ENCODE measurements at regions not wholly inside any gene's neighbourhood (a gene's known extent, or its start where the extent isn't known, plus 50 kb on each side); places are given as distances from the start of the nearest gene placed in this dataset.
"Not testable (repeated sequence)": the region's sequence is repeated elsewhere in the genome, so short reads cannot be mapped to it uniquely, and the experiment has no call there.

DNA sequence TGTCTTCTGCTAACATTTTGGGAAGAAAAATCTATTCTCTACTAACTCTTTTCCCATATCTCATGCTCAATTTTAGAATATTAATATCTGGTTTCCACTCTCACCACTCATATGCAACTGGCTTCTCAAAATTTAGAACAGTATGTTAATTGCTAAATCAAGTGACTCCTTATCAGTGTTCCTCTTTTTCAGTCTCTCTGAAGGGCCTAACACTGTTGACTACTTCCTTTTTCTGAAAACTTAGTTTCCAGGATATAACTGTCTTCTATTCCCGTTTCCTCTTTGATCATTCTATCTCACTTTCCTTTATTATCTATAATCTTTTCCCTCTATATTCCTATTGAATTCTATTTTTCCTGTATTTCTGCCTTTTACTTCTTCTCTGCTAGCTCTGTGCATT, 1717.2 kb upstream of the C9orf72 start:
- DNase-seq, result no peak

DNA sequence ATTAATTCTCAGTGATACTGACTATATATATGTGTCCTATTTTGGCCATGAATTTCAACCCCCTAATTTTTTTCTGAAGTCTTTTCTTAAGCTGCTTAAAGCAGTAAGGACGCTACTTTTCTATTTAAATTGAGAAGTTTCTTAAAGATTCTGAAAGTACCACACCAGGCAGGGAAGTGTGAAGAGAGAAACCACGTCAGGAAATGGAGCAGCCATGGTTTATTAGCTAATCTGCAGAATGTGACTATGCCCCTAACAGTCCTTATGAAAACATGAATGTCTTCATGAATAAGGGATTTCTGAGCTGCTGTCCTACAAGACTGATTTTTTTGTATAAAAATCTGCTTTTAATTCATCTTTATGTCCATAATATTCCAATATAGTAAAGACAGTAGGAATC, 1724.3 kb upstream of the C9orf72 start:
- no peak for DNase-seq

DNA sequence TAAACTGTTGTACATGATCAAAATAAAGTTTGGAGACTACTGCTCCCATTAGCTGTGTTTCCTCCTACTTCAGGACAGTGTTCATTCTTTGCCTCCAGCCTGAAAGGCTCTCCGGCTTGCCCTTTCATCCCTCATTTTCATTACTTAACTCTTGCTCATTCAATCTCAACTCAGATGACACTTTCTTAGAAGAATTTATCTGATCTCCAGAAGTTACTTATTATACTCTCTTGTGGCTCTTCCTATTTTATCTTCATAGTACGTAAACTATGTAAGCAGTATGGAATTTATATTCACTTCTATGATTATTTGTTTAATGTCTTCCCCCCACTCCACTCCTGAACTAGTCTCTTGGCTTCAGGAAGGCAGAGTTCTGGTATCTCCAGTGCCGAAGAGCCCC, 1737.9 kb upstream of the C9orf72 start:
- DNase-seq, result no peak

DNA sequence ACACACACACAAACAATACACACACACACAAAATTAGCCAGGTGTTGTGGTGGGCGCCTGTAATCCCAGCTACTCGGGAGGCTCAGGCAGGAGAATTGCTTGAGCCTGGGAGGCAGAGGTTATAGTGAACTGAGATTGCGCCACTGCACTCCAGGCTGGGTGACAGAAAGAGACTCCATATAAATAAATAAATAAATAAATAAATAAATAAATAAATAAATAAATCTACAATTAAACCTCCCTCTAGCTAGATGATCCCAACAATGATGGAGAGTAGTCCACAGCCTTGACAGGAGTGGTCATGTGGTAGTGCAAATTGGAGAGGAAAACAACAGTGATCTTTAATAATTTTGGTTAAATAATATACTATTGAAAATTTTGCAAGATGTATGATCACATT, 1739.0 kb upstream of the C9orf72 start:
- no peak for DNase-seq

DNA sequence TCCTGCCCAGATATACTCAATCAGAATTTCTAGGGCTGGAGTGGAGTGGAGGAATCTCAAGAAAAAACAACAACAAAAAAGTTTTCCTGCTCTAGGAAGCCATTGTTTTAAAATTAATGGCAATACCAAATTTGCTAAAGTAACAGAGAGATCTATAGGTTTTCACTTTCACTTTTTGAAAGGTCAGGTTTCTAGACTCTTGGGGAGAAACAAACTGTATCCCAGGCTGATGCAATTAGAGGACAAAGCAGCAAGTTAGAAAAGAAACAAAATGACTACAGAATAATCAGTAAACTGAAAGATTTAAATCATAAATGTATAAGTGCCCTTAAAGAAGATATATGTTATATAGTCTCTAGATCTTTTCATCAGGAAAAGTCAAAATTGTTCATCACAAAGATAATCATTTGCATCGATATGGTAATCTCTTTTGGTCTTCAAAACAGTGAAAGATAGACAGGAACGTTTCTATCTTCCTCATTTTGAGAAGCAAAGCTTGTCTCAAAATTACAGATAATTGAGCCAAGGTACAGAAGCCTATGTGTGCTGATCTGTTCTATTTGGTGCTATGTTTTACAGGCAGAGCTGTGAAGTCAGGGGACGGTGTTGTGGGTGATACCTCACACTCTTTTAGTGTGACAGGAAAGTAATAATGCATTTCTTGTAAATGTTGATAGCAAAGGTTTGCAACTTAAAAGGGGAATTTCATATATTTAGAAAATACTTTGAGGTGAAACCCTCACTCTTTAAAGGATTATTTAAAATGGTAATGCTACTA, 1746.6 kb upstream of the C9orf72 start:
- DNase-seq, result no peak

DNA sequence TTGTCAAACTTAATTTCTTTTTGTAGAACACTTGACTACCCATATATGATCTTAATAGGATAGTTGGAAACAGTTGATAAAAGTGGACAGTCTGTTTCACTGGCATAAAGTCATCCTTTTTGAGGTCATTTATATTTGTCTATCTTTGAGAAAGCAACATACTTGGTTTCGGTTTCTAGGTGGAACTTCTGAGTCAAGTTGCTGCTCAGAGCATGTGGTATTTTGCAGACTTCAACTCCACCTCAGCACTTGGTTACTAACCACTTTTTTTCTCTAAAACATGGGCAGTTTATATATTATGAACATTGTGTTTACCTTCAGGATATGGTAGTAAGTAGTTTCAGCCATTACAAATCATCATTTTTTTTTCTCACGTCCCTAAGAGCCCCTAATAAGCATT, 1749.0 kb upstream of the C9orf72 start:
- no peak for DNase-seq

DNA sequence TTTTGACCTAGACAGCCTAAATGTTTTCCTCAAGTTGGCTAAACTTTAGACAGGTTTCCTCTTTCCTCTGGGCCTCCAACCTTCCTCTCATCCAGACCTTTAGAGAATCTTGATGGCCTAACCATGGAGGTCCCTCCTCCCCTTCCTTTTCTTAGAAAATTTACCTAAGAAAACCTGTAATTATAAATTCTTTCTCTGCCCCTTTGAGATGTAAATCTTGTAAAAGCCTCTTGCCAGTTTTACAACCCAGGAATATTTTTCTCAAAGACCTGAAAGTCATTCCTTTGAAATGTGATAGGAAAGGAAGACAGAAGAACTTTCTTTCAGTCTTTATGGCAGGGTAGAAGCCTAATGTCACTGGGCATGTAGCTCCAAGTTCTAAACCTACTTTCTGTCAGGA, 1752.6 kb upstream of the C9orf72 start:
- no peak for DNase-seq

DNA sequence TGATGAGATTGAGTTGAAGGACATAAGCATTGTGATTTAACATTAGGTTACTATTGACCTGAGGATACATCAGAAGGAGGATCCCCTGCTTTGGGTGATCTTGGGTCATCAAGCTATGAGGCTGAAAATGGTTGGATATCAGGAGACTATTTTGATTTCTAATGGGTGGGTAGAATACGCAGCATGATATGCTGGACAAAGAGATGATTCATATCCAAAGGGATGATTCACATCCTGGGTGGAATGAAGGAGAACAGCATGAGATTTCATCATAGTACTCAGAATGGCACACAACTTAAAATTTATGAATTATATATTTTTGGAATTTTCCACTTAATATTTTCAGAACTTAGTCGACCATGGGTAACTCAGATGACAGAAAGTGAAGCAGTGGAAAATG, 1759.5 kb upstream of the C9orf72 start:
- DNase-seq, result no peak

DNA sequence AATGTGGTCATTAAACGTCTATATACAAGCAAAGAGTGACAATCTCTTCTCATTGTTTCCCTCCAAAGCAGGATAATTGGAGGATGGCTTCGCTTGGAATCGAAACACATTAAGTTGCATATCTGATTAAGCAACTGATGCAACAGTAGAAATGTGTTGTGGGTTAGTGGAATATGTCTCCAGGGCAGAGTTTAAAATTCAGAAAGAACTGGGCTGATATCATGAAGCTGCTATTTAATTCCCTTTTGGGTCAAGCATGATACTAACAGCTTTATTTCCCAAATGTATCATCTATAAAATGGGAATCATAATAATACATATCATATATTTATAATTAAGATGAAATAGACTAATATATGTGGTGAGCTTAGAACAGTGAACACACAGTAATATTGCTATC, 1763.0 kb upstream of the C9orf72 start:
- DNase-seq, result no peak

DNA sequence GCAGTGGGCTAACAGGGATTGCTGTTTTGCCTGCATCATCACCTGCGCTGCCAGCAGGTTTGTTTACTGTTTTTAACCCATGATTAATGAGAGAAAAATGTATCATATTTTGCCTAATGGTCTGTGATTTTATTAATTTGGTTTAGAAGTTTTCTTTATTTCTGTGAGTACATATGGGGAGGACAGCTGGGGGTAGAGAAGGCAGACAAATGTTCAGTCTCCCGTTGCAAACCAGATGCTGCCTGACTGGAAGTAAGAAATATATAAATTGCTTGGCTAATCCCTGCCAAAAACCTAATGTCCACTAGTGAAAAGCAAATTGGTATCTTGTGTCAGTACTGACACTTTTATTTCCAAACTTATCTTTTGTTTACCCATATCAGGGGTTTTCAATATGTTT, 1766.1 kb upstream of the C9orf72 start:
- DNase-seq, result no peak

DNA sequence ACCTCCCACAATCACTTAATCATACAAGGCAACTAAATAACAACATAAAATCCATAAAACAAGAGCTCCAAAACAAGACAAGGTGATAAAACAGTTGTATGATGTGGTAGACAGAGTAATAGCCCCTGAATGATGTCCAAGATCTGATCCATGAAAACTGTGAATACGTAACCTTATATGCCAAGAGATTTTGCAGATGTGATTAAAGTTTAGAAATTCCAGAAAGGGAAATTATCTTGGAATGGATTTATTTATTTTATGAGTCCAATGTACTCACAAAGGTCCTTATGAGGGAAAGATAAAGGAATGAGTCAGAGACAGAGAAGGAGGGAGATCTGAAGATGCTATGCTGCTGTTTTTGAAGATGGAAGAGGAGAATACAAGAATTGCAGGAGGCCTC, 1775.7 kb upstream of the C9orf72 start:
- DNase-seq, result no peak

DNA sequence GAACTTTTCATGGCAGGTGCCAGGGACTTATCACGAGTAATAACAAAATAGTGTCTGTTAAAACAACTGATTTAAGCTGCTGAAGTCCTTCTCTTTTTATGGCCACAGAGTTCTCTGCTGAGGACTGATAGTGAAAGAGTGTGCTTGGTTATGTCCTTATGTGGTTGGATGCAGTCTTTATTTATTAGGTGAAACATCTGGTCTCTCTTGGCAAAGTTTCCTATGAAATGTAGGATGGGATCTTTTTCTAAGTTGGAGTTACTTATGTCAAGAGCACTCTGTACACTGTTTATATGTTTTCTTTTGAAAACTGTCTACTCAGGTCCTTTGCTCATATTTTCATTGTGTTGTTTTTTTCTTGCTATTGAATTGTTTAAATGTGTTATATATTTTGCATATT, 1816.1 kb upstream of the C9orf72 start:
- DNase-seq, result no peak

DNA sequence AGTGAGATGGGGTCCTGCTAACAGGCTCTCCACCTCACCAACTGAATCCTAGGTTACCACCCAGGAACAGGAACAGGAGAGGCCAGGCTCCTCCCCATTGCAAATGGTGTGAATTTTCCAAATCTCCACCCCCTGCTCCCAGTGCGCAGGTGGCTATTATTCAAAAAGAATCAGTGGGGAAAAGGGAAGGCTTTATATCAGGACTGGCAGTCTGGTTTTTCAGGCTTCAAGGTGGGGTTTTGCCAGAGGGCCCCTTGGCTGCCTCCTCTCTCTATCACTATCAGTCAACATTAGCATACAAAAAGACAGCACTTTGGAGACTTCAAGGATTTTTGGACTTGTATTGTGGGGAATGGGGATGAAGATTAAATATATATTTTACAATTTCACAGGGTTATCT, 1817.6 kb upstream of the C9orf72 start:
- DNase-seq, result no peak

DNA sequence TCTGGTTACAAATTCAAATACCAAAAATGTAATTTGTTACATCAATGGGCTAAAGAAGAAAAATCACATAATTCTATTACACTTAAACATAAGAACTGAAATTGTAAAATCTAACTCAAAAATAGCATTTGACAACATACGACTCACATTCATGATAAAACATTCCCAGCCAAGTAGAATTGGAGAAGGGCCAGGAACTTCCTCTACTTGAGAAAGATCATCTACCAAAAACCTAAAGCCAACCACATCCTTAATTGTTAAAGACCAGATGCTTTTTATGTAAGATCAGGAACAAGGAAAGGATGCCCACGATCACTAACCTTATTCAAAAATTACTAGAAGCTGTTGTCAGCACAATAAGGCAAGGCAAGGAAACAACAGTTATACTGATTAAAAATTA, 1819.8 kb upstream of the C9orf72 start:
- DNase-seq, result no peak

DNA sequence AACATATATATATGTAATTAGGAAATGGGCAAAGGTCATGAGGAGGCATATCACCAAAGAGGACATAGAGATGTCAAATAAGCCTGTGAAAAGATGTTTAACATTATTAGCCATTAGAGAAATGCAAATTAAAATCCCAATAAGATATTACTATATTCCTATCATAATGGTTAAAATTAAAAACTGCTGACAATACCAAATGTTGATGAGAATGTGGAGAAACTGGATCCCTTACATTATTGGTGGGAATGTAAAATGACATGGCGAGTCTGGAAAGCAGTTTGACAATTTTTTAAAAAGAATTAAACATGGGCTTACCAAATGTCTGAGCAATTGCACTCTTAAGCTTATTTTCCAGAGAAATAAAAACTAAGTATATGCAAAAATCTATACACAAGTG, 1821.6 kb upstream of the C9orf72 start:
- no peak for DNase-seq

DNA sequence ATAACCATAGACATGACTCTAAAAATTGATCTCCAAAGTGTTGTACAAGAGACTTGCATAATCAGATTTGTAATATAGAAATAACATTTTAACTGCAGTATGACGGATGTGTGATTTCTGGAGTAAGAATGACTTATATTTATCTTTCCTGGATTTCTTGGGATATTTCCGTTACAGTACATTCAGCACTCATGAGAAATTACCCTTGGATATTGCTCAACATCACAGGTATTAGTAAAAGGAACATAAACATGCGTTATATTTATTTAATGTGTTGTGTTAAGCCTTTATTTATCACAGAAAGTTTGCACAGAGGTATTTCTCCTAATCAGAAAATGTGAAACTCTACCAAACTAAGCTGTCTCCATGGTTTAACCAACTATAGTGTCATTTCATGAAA, 1823.9 kb upstream of the C9orf72 start:
- no peak for DNase-seq

DNA sequence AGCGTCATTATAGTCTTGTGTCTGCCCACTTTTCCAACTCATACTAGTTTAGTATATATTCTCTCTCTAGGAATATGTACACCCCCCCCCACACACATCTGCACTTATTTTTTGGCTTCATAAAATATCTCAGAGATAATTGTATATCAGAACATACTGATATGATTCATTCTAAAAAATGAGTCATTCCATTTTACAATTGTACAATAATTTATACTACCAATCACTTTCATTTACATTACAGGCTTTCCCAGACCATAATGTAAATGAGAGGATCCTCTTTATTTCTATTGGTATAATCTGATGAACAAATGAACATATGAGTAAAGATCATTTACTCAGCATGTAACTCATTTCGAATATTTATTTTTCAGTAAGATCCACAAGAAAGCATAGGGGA, 1842.9 kb upstream of the C9orf72 start:
- no peak for DNase-seq

DNA sequence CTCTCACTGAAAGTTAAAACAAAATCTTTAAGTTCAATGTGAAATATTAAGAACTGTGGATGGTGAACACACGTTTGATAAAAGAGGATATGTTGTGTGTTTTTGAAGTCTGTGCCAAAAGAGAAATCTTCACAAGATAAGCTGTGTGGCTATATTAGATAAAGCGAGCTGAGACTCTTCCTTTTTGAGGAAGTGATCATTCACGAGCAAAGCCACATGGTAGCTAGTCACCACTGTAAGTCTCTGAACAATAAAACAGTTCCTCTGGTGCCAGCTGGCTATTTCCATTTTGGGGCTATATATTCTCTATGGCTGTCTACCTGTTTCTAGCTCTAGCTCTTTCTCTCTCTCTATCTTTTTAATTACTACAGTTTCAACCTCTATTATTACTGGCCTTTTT, 1849.2 kb upstream of the C9orf72 start:
- no peak for DNase-seq

DNA sequence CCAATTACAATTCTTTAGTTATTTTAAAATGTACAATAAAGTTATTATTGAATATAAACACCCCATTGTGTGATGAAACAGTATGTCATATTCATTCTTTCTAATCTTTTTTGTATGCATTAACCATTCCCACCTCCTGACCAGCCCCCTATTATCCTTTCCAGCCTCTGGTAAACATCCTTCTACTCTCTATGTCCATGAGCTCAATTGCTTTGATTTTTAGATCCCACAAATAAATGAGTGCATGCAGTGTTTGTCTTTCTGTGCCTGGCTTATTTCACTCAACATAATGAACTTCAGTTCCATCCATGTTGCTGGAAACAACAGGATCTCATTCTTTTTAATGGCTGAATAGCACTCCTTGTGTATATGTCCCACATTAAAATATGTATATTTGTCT, 1858.9 kb upstream of the C9orf72 start:
- no peak for DNase-seq

DNA sequence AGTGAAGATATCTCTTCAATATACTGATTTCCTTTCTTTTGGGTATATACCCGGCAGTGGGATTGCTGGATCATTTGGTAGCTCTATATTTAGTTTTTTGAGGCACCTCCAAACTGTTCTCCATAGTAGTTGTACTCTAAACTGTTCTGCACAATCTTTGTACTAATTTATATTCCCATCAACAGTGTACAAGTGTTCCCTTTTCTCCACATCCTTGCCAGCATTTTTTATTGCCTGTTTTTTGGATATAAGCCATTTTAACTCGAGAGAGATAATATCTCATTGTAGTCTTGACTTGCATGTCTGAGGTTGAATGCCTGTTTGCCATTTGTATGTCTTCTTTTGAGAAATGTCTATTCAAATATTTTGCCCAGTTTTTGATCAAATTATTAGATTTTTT, 1859.4 kb upstream of the C9orf72 start:
- DNase-seq, result not testable (repeated sequence)

DNA sequence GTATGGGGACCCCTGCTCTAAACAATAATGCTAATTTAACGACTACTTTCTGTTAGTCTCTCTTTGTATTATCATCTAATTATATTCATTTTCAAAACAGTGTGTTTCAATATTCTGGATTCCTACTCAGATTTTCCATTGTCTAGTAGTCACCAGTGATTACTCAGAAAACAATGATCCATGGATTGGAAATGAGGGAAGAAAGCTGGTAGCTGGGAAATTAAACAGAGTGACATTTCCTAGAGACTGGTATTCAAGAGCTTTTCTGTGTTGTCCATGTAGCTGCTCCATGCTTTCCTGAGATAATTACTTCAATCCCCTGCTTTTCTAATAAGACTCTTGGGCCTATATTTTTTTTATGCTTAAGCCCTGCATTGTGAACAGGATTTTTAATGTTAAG, 1862.1 kb upstream of the C9orf72 start:
- no peak for DNase-seq

DNA sequence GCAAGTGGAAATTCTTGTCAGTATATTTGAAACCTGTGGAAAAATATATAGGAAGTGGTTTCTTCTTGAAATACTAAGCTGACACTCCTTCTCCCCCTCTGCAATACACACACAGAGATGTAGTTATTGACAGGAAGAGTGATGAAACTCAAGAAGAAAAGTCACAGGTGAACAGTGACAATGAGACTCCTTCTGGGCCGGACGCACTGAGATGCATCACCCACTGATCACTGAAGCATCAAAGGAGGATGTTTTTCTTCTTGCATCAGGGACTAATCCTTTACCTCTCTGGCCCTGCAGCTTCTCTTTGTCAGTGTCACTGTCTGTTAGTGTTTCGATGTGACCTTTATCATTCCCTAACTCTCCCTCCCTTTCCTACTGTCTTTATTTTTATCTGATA, 1864.2 kb upstream of the C9orf72 start:
- DNase-seq, result no peak

DNA sequence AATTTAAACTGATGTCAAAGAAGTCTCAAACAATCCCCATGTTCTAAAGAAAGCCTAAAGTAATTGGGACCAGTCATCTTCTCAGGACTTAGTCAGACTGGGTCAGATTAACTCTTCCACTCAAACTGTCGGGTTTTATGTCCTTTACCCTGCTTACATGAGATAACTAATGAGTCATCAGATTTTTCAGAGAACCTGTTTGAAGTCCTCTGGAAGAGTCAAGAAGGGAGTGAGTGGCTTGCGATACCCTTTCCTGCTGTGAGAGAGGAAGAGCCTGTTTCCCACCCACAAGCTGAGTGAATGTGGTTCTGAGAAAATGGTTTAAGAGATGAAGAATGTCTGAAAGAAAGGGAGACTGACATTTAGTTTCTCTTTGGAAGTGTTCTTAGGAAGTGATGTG, 1866.7 kb upstream of the C9orf72 start:
- no peak for DNase-seq

DNA sequence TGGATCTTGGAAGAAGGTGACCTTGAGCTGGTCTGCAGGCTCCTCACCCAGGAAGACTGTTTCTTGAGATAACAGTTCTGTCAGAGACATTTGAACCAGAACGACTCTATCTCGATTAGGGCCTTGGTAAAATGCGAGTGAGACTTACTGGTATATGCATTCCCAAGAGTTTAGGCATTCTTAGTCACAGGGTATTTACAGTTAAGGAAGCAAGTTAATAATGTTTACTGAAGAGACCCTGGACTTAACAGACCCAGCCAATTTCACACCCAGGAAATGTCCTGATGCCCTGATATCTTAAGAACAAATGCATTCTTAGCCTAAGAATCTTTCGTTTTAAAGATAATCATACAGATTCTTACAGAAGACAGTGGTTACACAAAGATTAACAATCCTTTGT, 1867.2 kb upstream of the C9orf72 start:
- DNase-seq, result no peak

DNA sequence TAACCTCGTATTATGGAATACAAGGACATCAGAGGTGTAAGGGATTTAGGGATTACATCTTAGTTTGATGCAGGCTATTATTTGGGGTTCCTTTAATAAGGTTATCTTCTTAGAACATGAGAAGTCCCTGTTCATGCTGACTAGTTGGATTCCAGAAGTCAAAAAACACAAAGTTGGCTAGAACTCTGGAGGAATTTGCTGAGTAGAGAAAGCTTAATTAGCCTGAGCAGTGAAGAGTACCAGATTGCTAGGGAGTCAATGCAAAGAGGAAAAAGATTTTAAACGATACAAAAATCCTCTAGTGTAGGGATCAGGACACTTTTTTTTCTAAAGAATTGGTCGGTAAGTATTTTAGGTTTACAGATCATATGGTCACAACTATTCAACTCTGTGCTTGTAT, 1872.5 kb upstream of the C9orf72 start:
- DNase-seq, result no peak

DNA sequence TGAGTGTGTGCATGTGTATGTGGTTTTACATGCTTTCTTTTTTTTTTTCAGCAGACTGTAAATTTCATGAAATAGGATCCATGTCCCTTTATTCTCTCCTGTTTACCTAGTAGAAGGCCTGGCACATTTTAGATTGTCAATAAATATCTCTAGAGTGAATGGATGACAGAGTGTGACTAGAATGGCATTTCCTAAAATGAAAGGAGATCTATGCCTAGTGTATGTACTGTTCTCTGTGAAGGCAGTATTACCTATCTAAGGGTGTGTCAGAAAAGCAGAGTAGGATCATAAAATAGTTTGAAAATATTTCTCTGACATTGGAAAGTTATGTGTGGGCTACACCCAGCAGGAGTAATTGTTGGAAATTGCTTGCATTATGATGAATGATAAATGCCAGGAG, 1876.0 kb upstream of the C9orf72 start:
- DNase-seq, result no peak
